Chondrocyte (in vitro differentiated cells): ENCODE measurements at regions not wholly inside any gene's neighbourhood (a gene's known extent, or its start where the extent isn't known, plus 50 kb on each side); places are given as distances from the start of the nearest gene placed in this dataset.

Experiments used
- DNase-seq: peaks from one replicate; pipeline ENCODE4 v3.0.0; 2021; ENCODE audit warnings: mixed read lengths, low spot score
- H3K27ac Mint-ChIP-seq: one replicate; pipeline ENCODE4 v1.8.0; 2021; ENCODE audit warnings: mild to moderate bottlenecking, moderate library complexity, mixed read lengths; ENCODE audit not compliant: unreplicated experiment
- H3K27me3 Mint-ChIP-seq: 2 replicates; pipeline ENCODE4 v1.8.0; 2021; ENCODE audit warnings: low read depth, mixed read lengths
- H3K36me3 Mint-ChIP-seq: 2 replicates; pipeline ENCODE4 v1.8.0; 2021; ENCODE audit warnings: low read depth, mixed read lengths
- H3K4me1 Mint-ChIP-seq: 2 replicates; pipeline ENCODE4 v1.8.0; 2021; ENCODE audit warnings: low read depth, mild to moderate bottlenecking, mixed read lengths
- H3K4me3 Mint-ChIP-seq: one replicate; pipeline ENCODE4 v1.8.0; 2021; ENCODE audit warnings: mild to moderate bottlenecking, moderate library complexity, mixed read lengths; ENCODE audit not compliant: unreplicated experiment
- H3K9me3 Mint-ChIP-seq: 2 replicates; pipeline ENCODE4 v1.8.0; 2021; ENCODE audit warnings: low read depth, mixed read lengths
- CTCF ChIP-seq: fragments of 200-600 bp; sonication (generic); IDR thresholded peaks from 2 replicates; pipeline ENCODE4 v1.5.0; 2021; ENCODE audit warnings: antibody characterized with exemption, mild to moderate bottlenecking, moderate library complexity

- DNase-seq: no peak
- peaks cover 2% of the 10 kb centered on the region for H3K27me3 Mint-ChIP-seq
- no peak for TF ChIP-seq CTCF
- H3K27ac Mint-ChIP-seq: no peak overlapping the region
- peaks cover 4% of the 10 kb centered on the region for H3K36me3 Mint-ChIP-seq
- peaks cover 2% of the 10 kb centered on the region for H3K4me1 Mint-ChIP-seq
- peaks cover 25% of the 10 kb centered on the region for H3K9me3 Mint-ChIP-seq
- H3K4me3 Mint-ChIP-seq: no peak overlapping the region
Measured at GRCh38 chr13:95499811-95500712, 52.5 kb upstream of the CLDN10 start.

- Mint-ChIP-seq H3K36me3 (no peaks in the 10 kb centered on the region), H3K4me3 (no peak overlapping the region), H3K27me3 (peaks cover 5% of the 10 kb centered on the region), H3K9me3 (peaks cover 16% of the 10 kb centered on the region), H3K4me1 (peaks cover 6% of the 10 kb centered on the region), H3K27ac (no peak overlapping the region)
- no peak for DNase-seq
- TF ChIP-seq CTCF: no peak
Measured at GRCh38 chr13:95502216-95502615, 50.3 kb upstream of the CLDN10 start.
